Muscle layer of duodenum (tissue), 2 donors: ENCODE measurements at regions not wholly inside any gene's neighbourhood (a gene's known extent, or its start where the extent isn't known, plus 50 kb on each side); places are given as distances from the start of the nearest gene placed in this dataset.

Source experiments
- H3K27ac ChIP-seq: one replicate; pipeline ENCODE4 v1.7.0; 2013; ENCODE audit warnings: mild to moderate bottlenecking, low read length
- H3K27me3 ChIP-seq: one replicate; pipeline ENCODE4 v1.7.0; 2013; ENCODE audit warnings: low read depth, mild to moderate bottlenecking, control low read depth, low read length
- H3K36me3 ChIP-seq, 2 donors: one replicate each; pipeline ENCODE4 v1.7.0; 2013; ENCODE audit warnings: low read length in 2 of 2, control low read depth in 1 of 2, mild to moderate bottlenecking in 1 of 2; ENCODE audit not compliant: insufficient read depth in 2 of 2, control insufficient read depth in 1 of 2
- H3K4me1 ChIP-seq, 2 donors: one replicate each; pipeline ENCODE4 v1.7.0; 2013; ENCODE audit warnings: low read length in 2 of 2, mild to moderate bottlenecking in 2 of 2, control low read depth in 1 of 2, moderate library complexity in 1 of 2; ENCODE audit not compliant: insufficient read depth in 2 of 2, control insufficient read depth in 1 of 2
- H3K4me3 ChIP-seq, 2 donors: one replicate each; pipeline ENCODE4 v1.7.0; 2013; ENCODE audit warnings: low read length in 2 of 2, low read depth in 1 of 2, mild to moderate bottlenecking in 1 of 2
- H3K9me3 ChIP-seq, 2 donors: one replicate each; pipeline ENCODE4 v1.7.0; 2013; ENCODE audit warnings: low read length in 2 of 2, control low read depth in 1 of 2, mild to moderate bottlenecking in 1 of 2; ENCODE audit not compliant: control insufficient read depth in 1 of 2
- donor health status: healthy.

DNA sequence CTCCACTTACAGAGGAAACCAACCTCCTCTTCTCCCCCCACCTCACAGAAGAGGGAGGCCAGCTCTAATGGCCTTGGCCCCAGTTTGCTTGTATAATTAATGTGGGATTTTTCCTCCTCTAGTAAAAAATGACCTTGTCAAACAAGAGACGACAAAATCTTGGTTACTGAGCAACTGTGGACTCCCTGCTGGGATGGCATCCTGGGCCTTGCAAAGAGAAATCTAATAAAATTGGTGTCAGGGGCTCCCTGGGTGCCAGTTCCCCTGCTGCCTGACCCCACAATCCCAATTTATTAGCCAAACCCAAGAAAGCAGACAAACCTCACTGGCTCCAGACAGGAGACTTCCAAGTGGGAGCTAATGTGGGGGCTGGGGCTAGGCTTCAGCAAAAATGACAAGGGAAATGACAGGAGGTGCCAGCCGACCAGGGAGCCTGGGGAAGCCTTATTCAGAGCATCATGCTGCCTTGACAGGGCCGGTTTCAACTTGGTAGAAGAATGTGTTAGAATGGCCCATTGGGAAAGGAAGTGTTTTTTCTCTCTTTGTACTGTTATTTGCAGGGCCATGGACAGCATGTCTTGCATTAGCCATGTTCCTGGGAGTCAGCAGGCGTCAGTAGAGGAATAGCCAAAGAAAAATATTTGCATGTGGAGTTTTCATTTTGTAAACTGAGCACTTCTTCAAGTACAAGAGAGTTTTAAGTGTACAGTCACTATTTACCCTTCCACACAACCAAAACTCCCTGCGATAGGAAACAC, 816.9 kb downstream of the DHX35 start:
- Histone ChIP-seq H3K9me3 (no peaks in the 10 kb centered on the region), H3K4me1 (peaks cover 0 to 7% of the 10 kb centered on the region in 2 donors), H3K4me3 (no peak overlapping the region), H3K27ac (no peak overlapping the region), H3K36me3 (no peaks in the 10 kb centered on the region), H3K27me3 (no peaks in the 10 kb centered on the region)

DNA sequence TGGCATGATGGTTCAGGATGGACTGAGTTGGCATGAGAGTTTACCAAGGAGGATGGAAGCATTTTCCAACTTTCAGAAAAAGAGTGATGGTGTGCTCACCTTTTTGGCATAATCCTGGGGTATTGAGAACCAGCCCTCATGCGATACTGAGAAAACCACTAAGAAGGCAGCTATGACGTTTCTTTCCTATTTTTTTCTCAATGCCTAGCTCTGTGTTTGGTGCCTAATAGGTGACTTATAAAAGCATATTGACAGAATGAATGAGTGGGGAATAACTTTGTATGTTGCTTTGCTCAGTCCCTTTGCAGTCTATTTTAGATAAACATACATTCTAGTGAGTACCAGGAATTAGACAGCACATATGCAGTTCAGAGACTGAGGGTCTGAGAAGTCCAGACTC, 816.3 kb downstream of the DHX35 start:
- no peaks in the 10 kb centered on the region for H3K36me3 ChIP-seq

DNA sequence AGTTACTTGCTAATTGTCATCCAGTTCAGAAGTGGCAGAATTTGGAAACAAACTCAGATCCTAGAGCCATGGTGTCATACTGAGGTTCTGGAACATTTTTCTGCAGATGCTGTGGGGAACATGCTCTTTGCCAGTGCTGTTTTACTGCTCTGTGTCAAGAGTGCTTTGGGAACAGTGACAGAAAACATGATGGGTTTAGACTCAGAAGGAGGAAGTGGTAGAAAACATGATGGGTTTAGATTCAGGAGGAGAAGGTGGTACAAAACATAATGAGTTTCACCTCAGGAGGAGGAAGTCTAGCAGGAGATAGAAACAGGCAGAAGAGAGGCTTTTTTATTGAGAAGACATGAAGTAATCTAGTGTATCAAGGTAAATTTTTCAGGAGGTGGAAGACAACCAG, 815.5 kb downstream of the DHX35 start:
- no peak overlapping the region for H3K4me3 ChIP-seq
- H3K36me3 ChIP-seq, result no peaks in the 10 kb centered on the region
- no peak overlapping the region for H3K27ac ChIP-seq
- H3K27me3 ChIP-seq, result no peaks in the 10 kb centered on the region
- no peaks in the 10 kb centered on the region for H3K9me3 ChIP-seq
- H3K4me1 ChIP-seq, result peaks cover 0 to 7% of the 10 kb centered on the region in 2 donors

More for the DNA sequence above, 816.3 kb downstream of the DHX35 start:
- Histone ChIP-seq H3K27me3 (no peaks in the 10 kb centered on the region), H3K27ac (no peak overlapping the region), H3K9me3 (no peaks in the 10 kb centered on the region), H3K4me3 (no peak overlapping the region), H3K4me1 (peaks cover 0 to 7% of the 10 kb centered on the region in 2 donors)

DNA sequence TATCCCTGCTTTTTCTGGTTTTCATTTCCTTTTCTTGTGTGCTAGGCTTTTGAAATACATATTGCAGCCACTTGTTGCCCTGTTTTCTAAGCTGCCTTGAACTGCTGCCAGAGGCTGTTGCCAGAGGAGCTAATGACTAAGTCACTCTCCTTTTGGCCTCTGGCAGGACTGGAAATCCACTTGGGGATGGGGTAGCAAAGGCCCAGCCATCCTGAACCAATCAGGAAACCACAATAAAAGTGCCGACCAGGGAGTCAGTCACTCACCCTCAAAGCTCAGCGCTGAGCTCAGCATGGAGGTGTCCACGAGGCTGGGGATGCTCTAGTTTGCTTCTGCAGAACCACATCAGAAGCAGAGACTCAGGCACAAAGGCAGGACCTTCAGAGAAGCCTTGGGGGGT, 813.0 kb downstream of the DHX35 start:
- H3K27ac ChIP-seq, result no peak overlapping the region
- H3K36me3 ChIP-seq, result no peaks in the 10 kb centered on the region
- H3K27me3 ChIP-seq, result no peaks in the 10 kb centered on the region
- peaks cover 0 to 4% of the 10 kb centered on the region in 2 donors for H3K9me3 ChIP-seq
- H3K4me3 ChIP-seq, result no peak overlapping the region
- peaks cover 0 to 7% of the 10 kb centered on the region in 2 donors for H3K4me1 ChIP-seq

DNA sequence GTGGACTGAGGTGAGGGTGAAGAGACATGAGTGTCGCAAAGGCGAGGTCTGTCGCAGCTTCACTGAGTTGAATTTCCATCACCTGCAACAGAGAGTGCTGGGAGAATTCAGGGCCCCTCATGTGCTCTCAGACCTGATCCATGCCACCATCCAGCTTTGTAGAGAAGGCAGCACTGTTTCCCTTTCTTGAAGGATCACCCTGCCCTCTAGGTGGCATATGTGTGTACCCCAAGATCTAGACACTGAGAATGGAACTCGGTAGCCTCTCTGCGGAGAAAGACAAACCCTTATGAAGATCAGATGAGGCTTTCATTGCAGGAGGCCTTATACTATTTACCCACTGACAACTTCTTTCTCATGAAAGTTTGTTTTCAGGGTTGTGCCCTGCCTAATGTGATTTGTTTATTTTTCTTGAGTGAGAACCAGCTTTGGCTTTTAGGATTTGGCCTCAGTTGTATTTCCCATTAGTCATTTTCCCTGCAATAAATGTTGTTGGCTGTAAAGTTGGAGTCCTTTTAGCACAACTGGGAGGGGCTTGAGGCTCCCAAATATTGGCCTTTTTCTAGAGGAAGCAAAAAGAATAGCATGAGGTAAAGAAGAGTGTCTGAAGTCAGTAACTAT, 811.3 kb downstream of the DHX35 start:
- Histone ChIP-seq H3K27ac (no peak overlapping the region), H3K36me3 (no peaks in the 10 kb centered on the region), H3K4me1 (peaks cover 0 to 7% of the 10 kb centered on the region in 2 donors), H3K27me3 (no peaks in the 10 kb centered on the region), H3K9me3 (peaks cover 0 to 4% of the 10 kb centered on the region in 2 donors), H3K4me3 (no peak overlapping the region)

DNA sequence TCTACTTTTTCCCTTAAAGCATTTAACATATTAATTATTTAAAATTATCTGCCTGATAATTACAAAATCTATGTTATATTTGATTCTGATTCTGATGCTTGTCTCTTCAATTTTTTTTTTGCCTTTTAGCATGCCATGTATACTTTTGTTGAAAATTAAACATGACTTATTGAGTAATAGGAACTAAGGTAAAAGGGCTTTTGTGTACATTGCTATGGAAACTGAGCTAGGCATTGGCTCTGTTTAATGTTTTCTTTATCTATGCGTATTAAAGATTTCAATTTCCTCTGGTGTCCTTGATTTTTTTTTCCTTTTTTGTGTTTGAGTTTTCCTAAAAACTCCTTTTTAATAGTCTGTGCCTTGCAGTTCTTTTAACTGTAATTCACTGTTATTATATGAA, 805.2 kb downstream of the DHX35 start:
- Histone ChIP-seq H3K4me3 (no peak overlapping the region), H3K27me3 (no peaks in the 10 kb centered on the region), H3K36me3 (no peaks in the 10 kb centered on the region), H3K27ac (no peak overlapping the region), H3K9me3 (peaks cover 10 to 11% of the 10 kb centered on the region in 2 donors), H3K4me1 (no peaks in the 10 kb centered on the region)

DNA sequence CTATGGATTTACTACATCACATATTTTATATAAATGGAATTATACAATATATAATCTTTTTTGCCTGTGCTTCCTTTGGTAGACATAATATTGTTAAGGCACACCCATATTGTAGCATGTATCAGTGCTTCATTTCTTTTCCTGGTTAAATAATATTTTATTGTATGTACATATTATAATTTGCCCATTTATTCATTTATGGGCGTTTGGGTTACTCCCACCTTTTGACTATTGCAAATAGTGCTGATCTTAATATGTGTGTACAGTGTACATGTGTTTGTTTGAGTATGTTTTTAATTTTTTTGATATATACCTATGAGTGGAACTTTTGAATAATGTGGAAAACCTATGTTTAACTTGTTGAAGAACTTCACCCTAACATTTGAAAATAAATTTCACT, 804.2 kb downstream of the DHX35 start:
- H3K4me1 ChIP-seq, result no peaks in the 10 kb centered on the region
- no peaks in the 10 kb centered on the region for H3K27me3 ChIP-seq
- peaks cover 8 to 10% of the 10 kb centered on the region in 2 donors for H3K9me3 ChIP-seq
- no peak overlapping the region for H3K4me3 ChIP-seq
- no peaks in the 10 kb centered on the region for H3K36me3 ChIP-seq
- H3K27ac ChIP-seq, result no peak overlapping the region

DNA sequence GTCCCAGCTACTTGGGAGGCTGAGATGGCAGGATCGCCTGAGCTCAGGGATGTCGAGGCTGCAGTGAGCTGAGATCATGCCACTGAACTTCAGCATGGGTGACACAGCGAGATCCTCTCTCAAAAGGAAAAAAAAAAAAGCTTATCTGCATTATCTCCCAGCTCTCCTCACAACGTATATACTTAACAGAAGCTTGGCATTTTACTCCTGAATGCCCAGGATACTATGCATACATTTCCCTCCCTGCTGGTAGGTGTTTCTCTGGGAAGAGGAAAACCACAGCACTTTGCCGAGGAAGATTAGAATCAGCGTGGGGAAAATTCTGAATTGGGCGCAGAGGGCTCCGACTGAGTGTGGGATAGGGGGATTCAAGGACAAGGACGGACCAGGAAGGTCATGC, 800.6 kb downstream of the DHX35 start:
- Histone ChIP-seq H3K4me1 (no peaks in the 10 kb centered on the region), H3K36me3 (no peaks in the 10 kb centered on the region)

DNA sequence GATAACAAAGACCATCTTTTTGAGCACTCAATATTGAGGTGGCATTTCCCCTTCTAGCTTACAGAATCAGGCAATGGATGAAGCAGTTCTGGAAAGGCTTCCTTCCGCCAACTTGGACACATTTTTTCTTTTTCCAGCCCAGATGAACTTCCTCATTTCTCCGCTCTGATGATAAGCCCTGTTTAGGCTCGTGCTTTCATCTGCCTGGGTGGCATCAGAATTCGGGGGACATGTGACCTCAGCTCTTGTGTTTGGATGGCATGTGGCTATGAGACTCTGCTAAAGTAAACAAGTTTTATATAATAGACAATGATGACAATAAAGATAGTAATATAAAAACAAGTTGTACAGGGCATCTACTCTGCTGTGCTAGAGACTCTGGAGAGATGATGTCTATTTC, 796.7 kb downstream of the DHX35 start:
- no peaks in the 10 kb centered on the region for H3K27me3 ChIP-seq
- no peak overlapping the region for H3K4me3 ChIP-seq
- H3K27ac ChIP-seq, result no peak overlapping the region
- no peaks in the 10 kb centered on the region for H3K4me1 ChIP-seq
- H3K9me3 ChIP-seq, result no peaks in the 10 kb centered on the region
- H3K36me3 ChIP-seq, result no peaks in the 10 kb centered on the region

More for the DNA sequence above, 800.6 kb downstream of the DHX35 start:
- H3K4me3 ChIP-seq, result no peak overlapping the region
- no peaks in the 10 kb centered on the region for H3K27me3 ChIP-seq
- H3K9me3 ChIP-seq, result peaks cover 4% of the 10 kb centered on the region in 2 donors
- no peak overlapping the region for H3K27ac ChIP-seq

DNA sequence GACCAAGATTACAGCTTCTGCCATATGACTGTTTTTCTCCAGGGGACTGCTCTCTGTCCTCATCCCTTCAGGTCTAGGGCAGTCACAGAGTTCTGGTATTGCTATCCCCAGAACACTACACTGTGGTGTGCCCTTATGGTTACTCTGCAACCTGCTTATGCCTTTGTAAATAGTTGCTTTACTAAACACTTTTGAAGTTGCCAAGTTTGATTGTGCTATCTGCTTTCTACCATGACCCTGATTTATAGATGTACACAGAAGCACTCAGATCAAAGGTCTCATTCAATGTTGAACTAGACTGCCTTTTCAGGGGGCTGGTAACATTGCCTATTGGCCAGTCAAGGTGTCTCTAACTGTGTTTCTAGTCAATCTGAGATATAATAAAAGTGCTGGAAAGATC, 794.7 kb downstream of the DHX35 start:
- no peak overlapping the region for H3K27ac ChIP-seq
- no peaks in the 10 kb centered on the region for H3K27me3 ChIP-seq
- no peaks in the 10 kb centered on the region for H3K36me3 ChIP-seq
- H3K4me3 ChIP-seq, result no peak overlapping the region
- H3K9me3 ChIP-seq, result no peaks in the 10 kb centered on the region
- no peaks in the 10 kb centered on the region for H3K4me1 ChIP-seq

DNA sequence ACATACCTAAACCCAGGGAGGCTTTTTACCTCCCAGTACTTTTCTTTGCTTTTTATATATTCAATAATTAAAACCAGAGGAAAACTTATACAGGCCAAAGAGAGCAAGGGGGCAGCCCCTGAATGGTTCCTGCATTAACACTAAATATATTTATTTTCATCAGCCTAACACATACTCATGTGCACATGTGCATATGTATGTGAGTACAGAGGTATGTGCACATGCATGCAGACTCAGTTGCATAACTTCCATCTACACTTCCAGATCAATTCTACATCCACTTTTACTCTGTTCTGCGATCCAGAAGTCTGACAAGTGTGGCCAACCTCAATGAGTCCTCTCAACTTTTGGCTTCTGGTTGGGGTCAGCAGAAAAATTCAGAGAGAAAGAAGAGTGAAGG, 794.2 kb downstream of the DHX35 start:
- Histone ChIP-seq H3K27me3 (no peaks in the 10 kb centered on the region), H3K4me1 (no peaks in the 10 kb centered on the region), H3K27ac (no peak overlapping the region), H3K4me3 (no peak overlapping the region), H3K36me3 (no peaks in the 10 kb centered on the region), H3K9me3 (no peaks in the 10 kb centered on the region)
